ENCODE measurements at regions not wholly inside any gene's neighbourhood (a gene's known extent, or its start where the extent isn't known, plus 50 kb on each side); places are given as distances from the start of the nearest gene placed in this dataset.

DNA sequence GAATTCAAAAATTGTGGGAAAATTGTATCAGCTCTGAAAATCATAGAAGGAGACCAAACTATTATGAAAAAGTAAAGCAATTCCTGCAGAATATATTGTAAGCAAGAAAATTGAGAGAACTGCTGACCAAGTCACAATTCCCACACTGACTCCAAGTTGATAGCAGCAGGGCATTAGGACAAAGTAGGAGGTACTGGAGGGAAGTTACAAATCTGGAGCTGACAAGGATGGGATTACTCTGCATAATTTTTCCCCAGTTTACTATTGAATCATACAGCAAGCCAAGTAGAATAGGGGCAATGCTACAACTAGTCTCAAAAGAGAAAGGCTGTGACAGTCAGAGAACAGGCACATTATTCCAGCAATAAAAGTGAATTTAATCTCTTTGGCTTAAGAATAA, 161.3 kb upstream of the USP25 start:
- no peak overlapping the region for H3K27ac ChIP-seq
- TF ChIP-seq ZFX (IDR thresholded peaks at IDR 0.05): no peak
- TF ChIP-seq, protein P1, sequence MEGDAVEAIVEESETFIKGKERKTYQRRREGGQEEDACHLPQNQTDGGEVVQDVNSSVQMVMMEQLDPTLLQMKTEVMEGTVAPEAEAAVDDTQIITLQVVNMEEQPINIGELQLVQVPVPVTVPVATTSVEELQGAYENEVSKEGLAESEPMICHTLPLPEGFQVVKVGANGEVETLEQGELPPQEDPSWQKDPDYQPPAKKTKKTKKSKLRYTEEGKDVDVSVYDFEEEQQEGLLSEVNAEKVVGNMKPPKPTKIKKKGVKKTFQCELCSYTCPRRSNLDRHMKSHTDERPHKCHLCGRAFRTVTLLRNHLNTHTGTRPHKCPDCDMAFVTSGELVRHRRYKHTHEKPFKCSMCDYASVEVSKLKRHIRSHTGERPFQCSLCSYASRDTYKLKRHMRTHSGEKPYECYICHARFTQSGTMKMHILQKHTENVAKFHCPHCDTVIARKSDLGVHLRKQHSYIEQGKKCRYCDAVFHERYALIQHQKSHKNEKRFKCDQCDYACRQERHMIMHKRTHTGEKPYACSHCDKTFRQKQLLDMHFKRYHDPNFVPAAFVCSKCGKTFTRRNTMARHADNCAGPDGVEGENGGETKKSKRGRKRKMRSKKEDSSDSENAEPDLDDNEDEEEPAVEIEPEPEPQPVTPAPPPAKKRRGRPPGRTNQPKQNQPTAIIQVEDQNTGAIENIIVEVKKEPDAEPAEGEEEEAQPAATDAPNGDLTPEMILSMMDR (conservative IDR thresholded peaks at IDR 0.05): no peak

DNA sequence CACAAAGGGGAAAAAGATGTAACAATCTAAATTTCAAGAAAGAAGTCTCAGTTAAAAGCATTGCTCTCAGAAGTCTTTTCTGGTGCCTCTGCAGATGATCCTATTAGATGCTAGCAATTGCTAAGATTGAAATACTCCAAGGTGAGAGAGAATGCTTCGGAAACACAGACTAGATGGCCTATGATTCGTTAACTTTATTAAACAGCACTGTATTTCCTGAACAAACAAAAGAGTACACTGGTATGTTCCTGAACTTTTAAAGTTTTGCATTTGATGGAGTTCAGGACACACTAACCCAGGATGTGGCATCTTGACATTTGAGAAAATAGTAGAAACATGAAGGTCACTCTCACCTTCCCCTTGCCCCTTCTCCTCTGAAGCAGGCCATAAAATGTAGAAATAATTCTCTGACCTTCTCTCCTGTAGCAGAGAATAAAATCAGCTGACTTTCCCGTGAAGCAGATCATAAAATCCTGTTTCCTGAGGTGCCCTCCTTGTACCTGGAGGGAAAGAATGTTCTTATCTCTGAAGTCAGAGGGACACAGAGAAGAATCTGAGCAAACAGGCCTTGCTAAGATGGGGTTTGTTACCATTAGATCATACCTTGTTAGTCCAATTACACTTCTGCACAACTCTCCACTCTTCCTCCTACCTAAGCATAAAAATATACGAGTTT, 142.9 kb upstream of the USP25 start:
- TF ChIP-seq ZFX (IDR thresholded peaks at IDR 0.05): no peak
- TF ChIP-seq, protein P1 (conservative IDR thresholded peaks at IDR 0.05): no peak
- H3K27ac ChIP-seq: peak overlapping the region; percentile 76

DNA sequence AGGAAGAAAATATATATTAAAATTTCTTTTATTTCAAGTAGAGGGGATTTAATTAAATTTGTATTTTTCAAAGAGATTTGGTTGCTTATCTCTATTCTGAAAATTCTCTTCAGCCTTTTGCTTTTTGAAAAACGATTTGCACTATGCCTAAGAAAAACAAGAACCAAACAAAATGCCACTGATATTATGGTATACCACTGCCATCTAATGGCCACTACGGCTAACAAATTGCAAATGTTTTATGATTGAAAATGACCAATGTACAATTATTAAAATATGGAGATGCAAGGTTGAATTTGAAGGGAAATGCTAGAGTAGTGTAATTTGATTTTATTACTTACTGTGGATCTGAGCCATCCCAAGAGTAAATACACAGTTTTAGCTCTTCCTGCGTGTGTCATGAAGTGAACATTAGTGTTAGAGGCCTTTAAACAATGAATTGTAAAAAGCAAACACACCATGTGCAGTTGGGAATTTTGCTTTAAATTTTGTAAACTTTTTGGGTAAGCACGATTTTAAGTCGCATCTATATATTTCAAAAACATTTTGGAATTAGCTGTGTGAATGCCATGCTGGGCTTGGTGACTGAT, 137.4 kb upstream of the USP25 start:
- TF ChIP-seq ZFX (IDR thresholded peaks at IDR 0.05): no peak
- TF ChIP-seq, protein P1 (conservative IDR thresholded peaks at IDR 0.05): peak; percentile 84

DNA sequence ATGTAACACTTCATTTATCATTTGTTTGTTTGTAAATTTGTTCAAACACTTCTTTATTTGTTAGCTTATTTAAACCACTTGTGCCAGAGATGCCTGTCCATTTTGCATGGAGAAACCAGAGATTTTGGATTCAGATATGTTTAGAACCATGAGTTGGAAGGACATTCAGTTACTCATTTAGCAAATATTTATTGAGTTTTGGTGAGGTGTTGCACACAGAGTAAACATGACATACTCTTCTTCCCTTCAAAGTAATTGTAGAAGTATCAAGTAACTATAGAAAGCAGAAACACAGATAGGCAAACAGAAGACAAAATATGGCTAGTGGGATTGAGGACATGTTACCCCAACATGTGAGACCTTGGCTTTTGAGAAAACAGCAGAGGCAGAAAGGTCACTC, 136.8 kb upstream of the USP25 start:
- H3K27ac ChIP-seq: no peak overlapping the region
- TF ChIP-seq, protein P1 (conservative IDR thresholded peaks at IDR 0.05): no peak
- TF ChIP-seq ZFX (IDR thresholded peaks at IDR 0.05): no peak

More for the DNA sequence above, 137.4 kb upstream of the USP25 start:
- no peak overlapping the region for H3K27ac ChIP-seq

DNA sequence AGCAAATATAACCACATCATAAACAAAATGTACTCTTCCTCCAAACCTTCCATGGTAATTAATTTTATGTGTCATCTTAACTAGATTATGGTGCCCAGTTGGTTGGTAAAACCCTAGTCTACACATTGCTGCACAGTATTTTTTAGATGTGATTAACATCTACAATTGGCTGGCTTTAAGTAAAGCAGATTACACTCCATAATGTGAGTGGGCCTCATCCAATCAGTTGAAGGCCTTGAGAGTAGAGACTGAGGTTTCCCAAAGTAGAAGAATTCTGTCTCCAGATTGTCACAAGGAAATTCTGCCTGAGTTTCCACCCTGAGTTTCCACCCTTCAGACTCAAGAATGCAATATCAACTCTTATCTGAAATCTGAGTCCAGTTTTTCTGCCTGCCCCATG, 128.4 kb upstream of the USP25 start:
- H3K27ac ChIP-seq: no peak overlapping the region
- no peak for TF ChIP-seq ZFX (IDR thresholded peaks at IDR 0.05)
- TF ChIP-seq, protein P1 (conservative IDR thresholded peaks at IDR 0.05): no peak

DNA sequence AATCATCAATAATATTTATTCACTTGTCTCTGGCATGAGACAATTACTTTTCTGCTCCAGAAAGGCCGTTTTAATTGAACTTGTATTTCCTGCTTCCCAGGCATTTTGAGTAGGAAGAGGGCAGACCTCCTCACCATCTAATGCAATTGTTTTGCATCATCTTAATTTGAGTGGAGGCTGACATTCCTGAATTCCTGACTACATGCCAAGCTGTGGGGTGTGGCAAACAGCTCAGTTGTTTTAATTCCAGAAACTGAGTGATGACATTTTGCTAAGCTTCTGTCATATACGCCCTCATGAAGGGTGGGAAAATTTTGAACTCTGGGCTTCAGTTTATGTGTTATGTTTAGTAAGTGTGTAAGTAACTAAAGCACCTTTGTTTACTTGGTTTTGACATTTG, 125.4 kb upstream of the USP25 start:
- TF ChIP-seq ZFX (IDR thresholded peaks at IDR 0.05): no peak
- TF ChIP-seq, protein P1 (conservative IDR thresholded peaks at IDR 0.05): no peak
- no peak overlapping the region for H3K27ac ChIP-seq

DNA sequence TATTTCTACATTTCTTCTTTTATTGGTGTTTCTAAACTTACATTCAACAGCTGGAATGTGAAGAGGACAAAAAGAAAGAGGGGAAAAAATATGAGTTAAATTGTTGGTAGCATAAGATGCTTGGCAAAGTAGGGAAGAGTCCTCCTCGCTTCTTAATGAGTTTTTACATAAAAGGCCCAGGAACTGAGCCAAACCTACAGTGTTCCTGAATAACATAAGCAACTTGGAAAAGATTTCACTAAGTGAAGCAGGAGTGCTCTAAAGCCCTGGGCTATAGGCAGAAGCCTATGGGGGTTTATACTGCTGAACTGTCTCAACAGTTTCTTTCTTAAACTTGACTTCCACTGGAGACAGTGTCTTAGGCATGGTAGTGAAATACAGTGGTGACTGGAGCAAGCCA, 115.0 kb upstream of the USP25 start:
- TF ChIP-seq ZFX (IDR thresholded peaks at IDR 0.05): no peak
- TF ChIP-seq, protein P1 (conservative IDR thresholded peaks at IDR 0.05): no peak
- H3K27ac ChIP-seq: no peak overlapping the region

All from C4-2B (cell line).